Gastroesophageal sphincter (tissue), 4 donors: ENCODE measurements at regions not wholly inside any gene's neighbourhood (a gene's known extent, or its start where the extent isn't known, plus 50 kb on each side); places are given as distances from the start of the nearest gene placed in this dataset.

ENCODE experiments used
- ATAC-seq: fragments of 150-250 bp; one replicate; pipeline ENCODE4 v1.9.1; 2016; ENCODE audit warnings: mild to moderate bottlenecking, moderate library complexity
- H3K27ac ChIP-seq, 4 donors: fragments of 200-600 bp; sonication (generic) in 3 of 4; 1 replicate in 3 of 4; 2 replicates in 1 of 4; pipeline ENCODE4 v1.5.1; 2016 to 2019
- H3K27me3 ChIP-seq: fragments of 200-600 bp; sonication (generic); one replicate; pipeline ENCODE4 v1.5.1; 2019
- H3K36me3 ChIP-seq, 2 donors: fragments of 200-600 bp; sonication (generic); one replicate each; pipeline ENCODE4 v1.5.1; 2019; ENCODE audit warnings: control low read depth in 1 of 2
- H3K4me1 ChIP-seq, 3 donors: fragments of 200-600 bp; sonication (generic); 1 replicate in 2 of 3; 2 replicates in 1 of 3; pipeline ENCODE4 v1.5.1; 2016 to 2019; ENCODE audit warnings: control low read depth in 2 of 3
- H3K4me3 ChIP-seq, 2 donors: fragments of 200-600 bp; sonication (generic); one replicate each; pipeline ENCODE4 v1.5.1; 2019; ENCODE audit warnings: mild to moderate bottlenecking in 1 of 2, moderate library complexity in 1 of 2
- H3K9me3 ChIP-seq, 3 donors: fragments of 200-600 bp; sonication (generic); one replicate each; pipeline ENCODE4 v1.5.1; 2017 to 2019; ENCODE audit warnings: control low read depth in 2 of 3
- CTCF ChIP-seq, 4 experiments: fragments of 200-600 bp in 2 of 4; fragments of 450-650 bp in 2 of 4; sonication (generic) in 1 of 4; IDR thresholded peaks; one replicate each; pipeline ENCODE4 v1.5.1; 2017 to 2019; ENCODE audit warnings: antibody characterized with exemption in 4 of 4, mild to moderate bottlenecking in 2 of 4, moderate library complexity in 2 of 4
- EP300 ChIP-seq: sonication (generic); formaldehyde crosslinking; IDR thresholded peaks from one replicate; pipeline ENCODE4 v1.6.1; 2017; ENCODE audit warnings: antibody characterized with exemption, mild to moderate bottlenecking
- POLR2A ChIP-seq, 2 donors: fragments of 450-650 bp; IDR thresholded peaks; one replicate each; pipeline ENCODE4 v1.6.1; 2017; ENCODE audit warnings: antibody characterized with exemption in 2 of 2, mild to moderate bottlenecking in 2 of 2, moderate library complexity in 1 of 2
- POLR2AphosphoS5 ChIP-seq: sonication (generic); formaldehyde crosslinking; IDR thresholded peaks from one replicate; pipeline ENCODE4 v1.6.1; 2017; ENCODE audit warnings: antibody characterized with exemption
- WGBS, 2 donors: methylation state at CpG; one replicate each; pipeline ENCODE4 v1.1.5; 2018; ENCODE audit warnings: low coverage in 1 of 2; 5-methylcytosine and 5-hydroxymethylcytosine counted together

GRCh38 chr2:236338495-236339184 lies 74.4 kb upstream of the ASB18 start:
- Histone ChIP-seq H3K4me3 (no peak overlapping the region), H3K36me3 (no peaks in the 10 kb centered on the region), H3K27ac (peak overlapping the region in 3 of 4 donors; percentile 4 to 42 (median 18)), H3K4me1 (peaks cover 0 to 32% (median 0%) of the 10 kb centered on the region in 3 donors), H3K27me3 (no peaks in the 10 kb centered on the region), H3K9me3 (no peaks in the 10 kb centered on the region)
- WGBS, 2 donors: 29 to 36% methylated on average over 6 to 8 of the region's 12 CpGs
- no peak for TF ChIP-seq CTCF (IDR thresholded peaks at IDR 0.05)
- TF ChIP-seq POLR2A (IDR thresholded peaks at IDR 0.05): no peak
- no peak for ATAC-seq

GRCh38 chr2:236340251-236340650 lies 76.0 kb upstream of the ASB18 start:
- Histone ChIP-seq H3K27me3 (no peaks in the 10 kb centered on the region), H3K27ac (no peak overlapping the region), H3K4me1 (peaks cover 0 to 17% (median 0%) of the 10 kb centered on the region in 3 donors), H3K4me3 (no peak overlapping the region), H3K9me3 (no peaks in the 10 kb centered on the region), H3K36me3 (no peaks in the 10 kb centered on the region)
- TF ChIP-seq POLR2AphosphoS5 (no peak), CTCF (IDR thresholded peaks at IDR 0.05) (no peak), POLR2A (IDR thresholded peaks at IDR 0.05) (no peak), EP300 (no peak)
- 85 to 100% methylated on average over 2 to 4 of the region's 6 CpGs for WGBS, 2 donors
- no peak for ATAC-seq

GRCh38 chr2:236341067-236341466 lies 76.9 kb upstream of the ASB18 start:
- Histone ChIP-seq H3K27me3 (no peaks in the 10 kb centered on the region), H3K4me3 (no peak overlapping the region), H3K4me1 (peaks cover 0 to 13% (median 0%) of the 10 kb centered on the region in 3 donors), H3K36me3 (no peaks in the 10 kb centered on the region), H3K9me3 (no peaks in the 10 kb centered on the region), H3K27ac (no peak overlapping the region)
- no peak for ATAC-seq
- TF ChIP-seq EP300: no peak
- TF ChIP-seq POLR2A (IDR thresholded peaks at IDR 0.05): no peak
- TF ChIP-seq POLR2AphosphoS5: no peak
- no peak for TF ChIP-seq CTCF (IDR thresholded peaks at IDR 0.05)
- 40 to 92% methylated on average over 1 to 6 of the region's 14 CpGs for WGBS, 2 donors

GRCh38 chr2:236341721-236342120 lies 77.5 kb upstream of the ASB18 start:
- 80% methylated on average over 1 of the region's 14 CpGs; no CpG with 5 or more reads in 1 of the 2 donors for WGBS, 2 donors
- Histone ChIP-seq H3K9me3 (no peaks in the 10 kb centered on the region), H3K36me3 (no peaks in the 10 kb centered on the region), H3K27me3 (no peaks in the 10 kb centered on the region), H3K4me1 (peaks cover 0 to 13% (median 0%) of the 10 kb centered on the region in 3 donors), H3K27ac (no peak overlapping the region), H3K4me3 (no peak overlapping the region)
- ATAC-seq: no peak
- TF ChIP-seq EP300: no peak
- TF ChIP-seq POLR2AphosphoS5: no peak
- TF ChIP-seq POLR2A (IDR thresholded peaks at IDR 0.05): no peak
- no peak for TF ChIP-seq CTCF (IDR thresholded peaks at IDR 0.05)

- Histone ChIP-seq H3K27me3 (no peaks in the 10 kb centered on the region), H3K27ac (no peak overlapping the region), H3K9me3 (no peaks in the 10 kb centered on the region), H3K36me3 (no peaks in the 10 kb centered on the region), H3K4me1 (peaks cover 0 to 13% (median 0%) of the 10 kb centered on the region in 3 donors), H3K4me3 (no peak overlapping the region)
- no peak for ATAC-seq
- WGBS, 2 donors: 80% methylated on average over 3 of the region's 10 CpGs; no CpG with 5 or more reads in 1 of the 2 donors
- no peak for TF ChIP-seq EP300
- no peak for TF ChIP-seq POLR2AphosphoS5
- no peak for TF ChIP-seq CTCF (IDR thresholded peaks at IDR 0.05)
- no peak for TF ChIP-seq POLR2A (IDR thresholded peaks at IDR 0.05)
Observed at GRCh38 chr2:236342507-236342906, 78.3 kb upstream of the ASB18 start.
